ENCODE measurements at regions not wholly inside any gene's neighbourhood (a gene's known extent, or its start where the extent isn't known, plus 50 kb on each side); places are given as distances from the start of the nearest gene placed in this dataset.

GRCh38 chr7:1364068-1364905 lies 95.0 kb downstream of the MICALL2 start:
- Mint-ChIP-seq H3K36me3 (ENCODE audit: low read depth) (no peaks in the 10 kb centered on the region), H3K27ac (ENCODE audit: unreplicated experiment) (no peak overlapping the region)
- DNase-seq (ENCODE audit: low read depth, low spot score), result no peak

GRCh38 chr7:1364906-1365570 lies 94.2 kb downstream of the MICALL2 start:
- Mint-ChIP-seq H3K9me3 (no peaks in the 10 kb centered on the region), H3K36me3 (ENCODE audit: low read depth) (no peaks in the 10 kb centered on the region), H3K27ac (ENCODE audit: unreplicated experiment) (no peak overlapping the region), H3K4me3 (no peak overlapping the region), H3K27me3 (ENCODE audit: low read depth) (peaks cover 55% of the 10 kb centered on the region), H3K4me1 (no peaks in the 10 kb centered on the region)
- no peak for TF ChIP-seq CTCF (conservative IDR thresholded peaks at IDR 0.05)
- no peak for DNase-seq (ENCODE audit: low read depth, low spot score)

More at GRCh38 chr7:1364068-1364905, 95.0 kb downstream of the MICALL2 start:
- peaks cover 47% of the 10 kb centered on the region for H3K27me3 Mint-ChIP-seq (ENCODE audit: low read depth)
- no peak overlapping the region for H3K4me3 Mint-ChIP-seq
- no peaks in the 10 kb centered on the region for H3K9me3 Mint-ChIP-seq
- no peaks in the 10 kb centered on the region for H3K4me1 Mint-ChIP-seq
- no peak for TF ChIP-seq CTCF (conservative IDR thresholded peaks at IDR 0.05)

GRCh38 chr7:1365846-1366245 lies 93.4 kb downstream of the MICALL2 start:
- Mint-ChIP-seq H3K4me3 (no peak overlapping the region), H3K27me3 (ENCODE audit: low read depth) (peaks cover 63% of the 10 kb centered on the region), H3K4me1 (no peaks in the 10 kb centered on the region), H3K36me3 (ENCODE audit: low read depth) (no peaks in the 10 kb centered on the region), H3K27ac (ENCODE audit: unreplicated experiment) (no peak overlapping the region), H3K9me3 (no peaks in the 10 kb centered on the region)
- DNase-seq (ENCODE audit: low read depth, low spot score), result no peak
- no peak for TF ChIP-seq CTCF (conservative IDR thresholded peaks at IDR 0.05)

- Mint-ChIP-seq H3K27ac (ENCODE audit: unreplicated experiment) (no peak overlapping the region), H3K27me3 (ENCODE audit: low read depth) (peaks cover 67% of the 10 kb centered on the region), H3K36me3 (ENCODE audit: low read depth) (no peaks in the 10 kb centered on the region), H3K4me3 (no peak overlapping the region), H3K4me1 (no peaks in the 10 kb centered on the region), H3K9me3 (no peaks in the 10 kb centered on the region)
- no peak for TF ChIP-seq CTCF (conservative IDR thresholded peaks at IDR 0.05)
- DNase-seq (ENCODE audit: low read depth, low spot score), result no peak
Measured at GRCh38 chr7:1366801-1367405, 92.4 kb downstream of the MICALL2 start.

GRCh38 chr7:1367501-1368183 lies 91.6 kb downstream of the MICALL2 start:
- DNase-seq (ENCODE audit: low read depth, low spot score), result no peak

More at GRCh38 chr7:1367501-1368183, 91.6 kb downstream of the MICALL2 start:
- Mint-ChIP-seq H3K9me3 (no peaks in the 10 kb centered on the region), H3K4me1 (no peaks in the 10 kb centered on the region), H3K27ac (ENCODE audit: unreplicated experiment) (no peak overlapping the region), H3K27me3 (ENCODE audit: low read depth) (peaks cover 74% of the 10 kb centered on the region), H3K36me3 (ENCODE audit: low read depth) (no peaks in the 10 kb centered on the region), H3K4me3 (no peak overlapping the region)
- no peak for TF ChIP-seq CTCF (conservative IDR thresholded peaks at IDR 0.05)
